H1 (cell line): ENCODE measurements at regions not wholly inside any gene's neighbourhood (a gene's known extent, or its start where the extent isn't known, plus 50 kb on each side); places are given as distances from the start of the nearest gene placed in this dataset.

ENCODE experiments used
- CTCF ChIA-PET: fragments of 300-600 bp; sonication (Branson Sonifier 250); formaldehyde crosslinking; loops from one replicate; lab custom pipeline; 2021; ENCODE audit not compliant: partially characterized antibody; lab: Charles Lee
- POLR2A ChIA-PET: fragments of 300-600 bp; sonication (Branson Sonifier 250); formaldehyde crosslinking; loops from one replicate; lab custom pipeline; 2021; ENCODE audit warnings: inconsistent platforms; ENCODE audit not compliant: partially characterized antibody; lab: Charles Lee
- DNase-seq, 2 experiments: peaks; one replicate each; pipeline versions ENCODE4 v3.0.0 to v3.0.0-alpha.2; 2010 to 2022; ENCODE audit warnings: low spot score in 2 of 2, low read depth in 1 of 2, mixed read lengths in 1 of 2
- FAIRE-seq: peaks from 2 replicates; lab custom pipeline; 2011; peaks lifted over from hg19 to GRCh38; lab: Jason Lieb, UNC
- H2AFZ ChIP-seq: 2 replicates; pipeline ENCODE4 v1.8.1; 2012; ENCODE audit warnings: low read length, inconsistent platforms
- H2AK5ac ChIP-seq: 2 replicates; pipeline ENCODE4 v1.6.1; 2013; ENCODE audit warnings: low read depth, low read length
- H2BK120ac ChIP-seq: replicated peaks from 2 replicates; pipeline ENCODE3; 2013; ENCODE audit warnings: low read depth, low read length, inconsistent platforms
- H2BK12ac ChIP-seq: 2 replicates; pipeline ENCODE4 v1.6.1; 2013; ENCODE audit warnings: low read depth, low read length
- H2BK15ac ChIP-seq: 2 replicates; pipeline ENCODE4 v1.6.1; 2013; ENCODE audit warnings: low read length
- H2BK20ac ChIP-seq: 2 replicates; pipeline ENCODE4 v1.6.1; 2013; ENCODE audit warnings: low read length
- H2BK5ac ChIP-seq: 2 replicates; pipeline ENCODE4 v1.6.1; 2013; ENCODE audit warnings: low read depth, low read length
- H3K14ac ChIP-seq: 2 replicates; pipeline ENCODE4 v1.6.1; 2013; ENCODE audit warnings: inconsistent platforms; ENCODE audit not compliant: insufficient read length
- H3K18ac ChIP-seq: 2 replicates; pipeline ENCODE4 v1.6.1; 2013; ENCODE audit warnings: low read length; ENCODE audit errors: extremely low read depth
- H3K23ac ChIP-seq: 2 replicates; pipeline ENCODE4 v1.6.1; 2013; ENCODE audit warnings: inconsistent platforms; ENCODE audit not compliant: insufficient read length
- H3K23me2 ChIP-seq: 2 replicates; pipeline ENCODE4 v1.6.1; 2013; ENCODE audit warnings: low read depth, low read length
- H3K27ac ChIP-seq: 2 replicates; pipeline ENCODE4 v1.6.1; 2011; ENCODE audit warnings: low read depth, low read length, inconsistent platforms
- H3K27me3 ChIP-seq, 4 experiments: replicated peaks in 1 of 4; 1 replicate in 1 of 4; 2 replicates in 3 of 4; pipeline versions ENCODE4 v1.6.1 to v1.8.1; 2011 to 2013; ENCODE audit warnings: low read length in 3 of 4, mild to moderate bottlenecking in 3 of 4, inconsistent platforms in 2 of 4, mixed read lengths in 2 of 4, moderate library complexity in 1 of 4; ENCODE audit not compliant: control insufficient read depth in 3 of 4, insufficient read depth in 3 of 4; ENCODE audit errors: extremely low read depth in 1 of 4
- H3K36me3 ChIP-seq, 4 experiments: 2 replicates each; pipeline versions ENCODE4 v1.6.1 to v1.8.1; 2011 to 2013; ENCODE audit warnings: mild to moderate bottlenecking in 4 of 4, low read length in 3 of 4, moderate library complexity in 2 of 4, control low read depth in 1 of 4, inconsistent platforms in 1 of 4; ENCODE audit not compliant: insufficient read depth in 4 of 4, control insufficient read depth in 2 of 4
- H3K4ac ChIP-seq: replicated peaks from 2 replicates; pipeline ENCODE3; 2013; ENCODE audit warnings: low read length, low read depth, mixed read lengths, inconsistent platforms; ENCODE audit not compliant: insufficient read length
- H3K4me1 ChIP-seq, 4 experiments: replicated peaks in 1 of 4; 1 replicate in 1 of 4; 2 replicates in 3 of 4; pipeline versions ENCODE4 v1.6.1 to v1.8.1; 2011 to 2013; ENCODE audit warnings: low read length in 3 of 4, inconsistent platforms in 2 of 4, mixed read lengths in 1 of 4; ENCODE audit not compliant: insufficient read depth in 4 of 4, control insufficient read depth in 3 of 4
- H3K4me2 ChIP-seq, 2 experiments: 2 replicates each; pipeline versions ENCODE4 v1.6.1 to v1.8.1; 2011 to 2013; ENCODE audit warnings: low read depth in 2 of 2, low read length in 2 of 2, control low read depth in 1 of 2, inconsistent platforms in 1 of 2, mild to moderate bottlenecking in 1 of 2; ENCODE audit not compliant: insufficient read depth in 1 of 2
- H3K4me3 ChIP-seq, 4 experiments: fragments of 200-600, 300-600 bp in 1 of 4; sonication (generic), shearing (Covaris generic), sonication (Bioruptor Twin) in 1 of 4; 2 replicates each; pipeline versions ENCODE4 v1.5.1 to v1.8.1; 2011 to 2016; ENCODE audit warnings: low read length in 4 of 4, low read depth in 3 of 4, control low read depth in 2 of 4, inconsistent platforms in 2 of 4, mild to moderate bottlenecking in 2 of 4, mixed read lengths in 1 of 4, moderate library complexity in 1 of 4; ENCODE audit not compliant: insufficient read depth in 2 of 4; ENCODE audit errors: extremely low read depth in 1 of 4
- H3K56ac ChIP-seq: replicated peaks from 2 replicates; pipeline ENCODE3; 2013; ENCODE audit warnings: low read depth, mild to moderate bottlenecking, mixed read lengths, low read length, inconsistent platforms; ENCODE audit not compliant: insufficient read length
- H3K79me1 ChIP-seq: 2 replicates; pipeline ENCODE4 v1.6.1; 2013; ENCODE audit warnings: low read depth, low read length, control low read depth
- H3K79me2 ChIP-seq, 2 experiments: 2 replicates each; pipeline versions ENCODE4 v1.6.1 to v1.8.1; 2012 to 2013; ENCODE audit warnings: low read length in 2 of 2, mild to moderate bottlenecking in 2 of 2, inconsistent platforms in 1 of 2; ENCODE audit not compliant: insufficient read depth in 2 of 2, control insufficient read depth in 1 of 2
- H3K9ac ChIP-seq, 4 experiments: replicated peaks in 1 of 4; 1 replicate in 1 of 4; 2 replicates in 3 of 4; pipeline versions ENCODE4 v1.6.1 to v1.8.1; 2011 to 2013; ENCODE audit warnings: low read depth in 3 of 4, low read length in 3 of 4, control low read depth in 2 of 4, mild to moderate bottlenecking in 2 of 4, moderate library complexity in 2 of 4, inconsistent platforms in 1 of 4; ENCODE audit errors: extremely low read depth in 1 of 4
- H3K9me3 ChIP-seq, 2 experiments: 2 replicates each; pipeline versions ENCODE4 v1.6.1 to v1.8.1; 2012 to 2013; ENCODE audit warnings: mild to moderate bottlenecking in 2 of 2, moderate library complexity in 2 of 2, control low read depth in 1 of 2, inconsistent platforms in 1 of 2, low read depth in 1 of 2, low read length in 1 of 2, mixed read lengths in 1 of 2; ENCODE audit not compliant: insufficient read depth in 2 of 2
- H4K20me1 ChIP-seq, 2 experiments: replicated peaks in 1 of 2; 2 replicates each; pipeline versions ENCODE3 to v1.8.1; 2011 to 2013; ENCODE audit warnings: inconsistent platforms in 2 of 2, low read length in 2 of 2, mild to moderate bottlenecking in 1 of 2; ENCODE audit not compliant: insufficient read depth in 2 of 2, control insufficient read depth in 1 of 2
- H4K5ac ChIP-seq: 2 replicates; pipeline ENCODE4 v1.6.1; 2013; ENCODE audit warnings: low read length, low read depth, mixed read lengths, inconsistent platforms; ENCODE audit not compliant: insufficient read length
- H4K8ac ChIP-seq: 2 replicates; pipeline ENCODE4 v1.8.0; 2013; ENCODE audit warnings: mild to moderate bottlenecking, moderate library complexity, low read length, inconsistent platforms; ENCODE audit not compliant: insufficient read depth; ENCODE audit errors: extremely low read depth
- H4K91ac ChIP-seq: replicated peaks from 2 replicates; pipeline ENCODE3; 2013; ENCODE audit warnings: low read length, mixed read lengths, inconsistent platforms; ENCODE audit not compliant: insufficient read length
- CHD2 ChIP-seq: IDR thresholded peaks from 2 replicates; pipeline ENCODE4 v1.6.1; 2012; ENCODE audit warnings: low read length, improper control_type of control experiment
- JUND ChIP-seq: IDR thresholded peaks from 2 replicates; pipeline ENCODE4 v1.6.1; 2011; ENCODE audit warnings: mild to moderate bottlenecking, improper control_type of control experiment, low read length
- KDM4A ChIP-seq: IDR thresholded peaks from one replicate; pipeline ENCODE4 v1.7.1; 2012; ENCODE audit warnings: low read depth, mild to moderate bottlenecking, moderate library complexity, low read length, inconsistent platforms; ENCODE audit not compliant: severe bottlenecking
- MAFK ChIP-seq: IDR thresholded peaks from 2 replicates; pipeline ENCODE4 v1.6.1; 2012; ENCODE audit warnings: low read depth, mild to moderate bottlenecking, improper control_type of control experiment, low read length
- RAD21 ChIP-seq, 2 experiments: IDR thresholded peaks in 1 of 2; conservative IDR thresholded peaks in 1 of 2; 2 replicates each; pipeline ENCODE4 v1.6.1; 2011; ENCODE audit warnings: low read depth in 2 of 2, low read length in 2 of 2, improper control_type of control experiment in 1 of 2, inconsistent platforms in 1 of 2, mild to moderate bottlenecking in 1 of 2, moderate library complexity in 1 of 2
- SIN3A ChIP-seq, 2 experiments: IDR thresholded peaks in 1 of 2; conservative IDR thresholded peaks in 1 of 2; 2 replicates each; pipeline ENCODE4 v1.6.1; 2011 to 2012; ENCODE audit warnings: low read length in 2 of 2, improper control_type of control experiment in 1 of 2, low read depth in 1 of 2, mild to moderate bottlenecking in 1 of 2
- SIX5 ChIP-seq: IDR thresholded peaks from 2 replicates; pipeline ENCODE4 v1.6.1; 2011; ENCODE audit warnings: mild to moderate bottlenecking, low read depth, low read length
- YY1 ChIP-seq: IDR thresholded peaks from 2 replicates; pipeline ENCODE4 v1.6.1; 2011; ENCODE audit warnings: low read depth, mild to moderate bottlenecking, low read length
- WGBS, 2 experiments: shearing (Covaris generic) in 1 of 2; methylation state at CpG; one replicate each; pipeline versions ENCODE4 v1.1.6 to v1.1.7; 2013 to 2015; ENCODE audit warnings: low lambda C conversion rate in 2 of 2, mixed read lengths in 2 of 2, inconsistent platforms in 1 of 2, low coverage in 1 of 2, missing lambda C conversion rate in 1 of 2; ENCODE audit not compliant: insufficient replicate concordance in 2 of 2, insufficient coverage in 1 of 2, insufficient read length in 1 of 2; ENCODE audit errors: extremely low coverage in 1 of 2, missing lambda C conversion rate in 1 of 2; 5-methylcytosine and 5-hydroxymethylcytosine counted together
- TF ChIP-seq, protein P1 (sequence below): IDR thresholded peaks from 2 replicates; pipeline ENCODE4 v1.6.1; 2012; ENCODE audit warnings: inconsistent platforms
- TF ChIP-seq, protein P2 (sequence below), 3 experiments: IDR thresholded peaks; 1 replicate in 2 of 3; 2 replicates in 1 of 3; pipeline versions ENCODE4 v1.5.1 to v1.6.1; 2011; ENCODE audit warnings: low read length in 3 of 3, mild to moderate bottlenecking in 3 of 3, inconsistent platforms in 2 of 3, low read depth in 1 of 3, moderate library complexity in 1 of 3; ENCODE audit not compliant: insufficient read depth in 1 of 3; ENCODE audit errors: control extremely low read depth in 1 of 3

DNA sequence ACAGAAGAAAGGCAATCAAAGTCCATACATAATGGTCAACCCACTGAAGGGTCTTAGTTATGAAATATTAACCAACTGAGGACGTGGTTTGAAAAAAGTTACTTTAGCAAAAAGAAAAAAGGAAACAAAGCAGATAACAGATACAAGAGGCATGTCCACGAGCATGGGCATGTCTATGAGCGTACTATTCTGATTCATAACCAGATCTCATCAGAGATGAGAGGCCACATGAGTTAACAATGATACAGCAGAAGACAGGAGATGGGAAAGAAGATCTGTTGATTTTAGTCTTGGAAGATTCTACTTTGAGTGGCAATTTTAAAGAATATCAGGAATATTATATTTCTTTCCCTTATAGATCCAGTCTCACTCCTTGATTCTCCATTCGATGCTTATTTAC lies 262.9 kb upstream of the SLITRK3 start:
- H2BK120ac ChIP-seq: no peak overlapping the region
- no peak overlapping the region for H2BK5ac ChIP-seq
- H2BK20ac ChIP-seq: no peak overlapping the region
- no peak overlapping the region for H3K56ac ChIP-seq
- H3K79me2 ChIP-seq: no peaks in the 10 kb centered on the region
- FAIRE-seq: no peak
- no peak overlapping the region for H3K14ac ChIP-seq
- no peaks in the 10 kb centered on the region for H3K79me1 ChIP-seq
- H3K4me1 ChIP-seq: no peaks in the 10 kb centered on the region
- H3K27me3 ChIP-seq: no peaks in the 10 kb centered on the region
- H3K23ac ChIP-seq: no peak overlapping the region
- H2BK12ac ChIP-seq: no peak overlapping the region
- no peak overlapping the region for H3K18ac ChIP-seq
- no peaks in the 10 kb centered on the region for H4K20me1 ChIP-seq
- no peak overlapping the region for H4K5ac ChIP-seq
- no peak overlapping the region for H3K27ac ChIP-seq
- no peak for TF ChIP-seq RAD21 (IDR thresholded peaks at IDR 0.05 in 1 of 2, conservative IDR thresholded peaks at IDR 0.05 in 1 of 2; ENCODE audit: low read depth in 2 of 2, low read length in 2 of 2)
- TF ChIP-seq YY1: no peak
- TF ChIP-seq SIX5: no peak
- no peak for TF ChIP-seq KDM4A
- TF ChIP-seq, protein P1, sequence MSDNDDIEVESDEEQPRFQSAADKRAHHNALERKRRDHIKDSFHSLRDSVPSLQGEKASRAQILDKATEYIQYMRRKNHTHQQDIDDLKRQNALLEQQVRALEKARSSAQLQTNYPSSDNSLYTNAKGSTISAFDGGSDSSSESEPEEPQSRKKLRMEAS: no peak
- no peak for TF ChIP-seq MAFK
- TF ChIP-seq CHD2: no peak
- no peak for TF ChIP-seq SIN3A (conservative IDR thresholded peaks at IDR 0.05 in 1 of 2, IDR thresholded peaks at IDR 0.05 in 1 of 2; ENCODE audit: low read depth in 1 of 2, low read length in 2 of 2)
- TF ChIP-seq JUND: no peak
- TF ChIP-seq, protein P2, sequence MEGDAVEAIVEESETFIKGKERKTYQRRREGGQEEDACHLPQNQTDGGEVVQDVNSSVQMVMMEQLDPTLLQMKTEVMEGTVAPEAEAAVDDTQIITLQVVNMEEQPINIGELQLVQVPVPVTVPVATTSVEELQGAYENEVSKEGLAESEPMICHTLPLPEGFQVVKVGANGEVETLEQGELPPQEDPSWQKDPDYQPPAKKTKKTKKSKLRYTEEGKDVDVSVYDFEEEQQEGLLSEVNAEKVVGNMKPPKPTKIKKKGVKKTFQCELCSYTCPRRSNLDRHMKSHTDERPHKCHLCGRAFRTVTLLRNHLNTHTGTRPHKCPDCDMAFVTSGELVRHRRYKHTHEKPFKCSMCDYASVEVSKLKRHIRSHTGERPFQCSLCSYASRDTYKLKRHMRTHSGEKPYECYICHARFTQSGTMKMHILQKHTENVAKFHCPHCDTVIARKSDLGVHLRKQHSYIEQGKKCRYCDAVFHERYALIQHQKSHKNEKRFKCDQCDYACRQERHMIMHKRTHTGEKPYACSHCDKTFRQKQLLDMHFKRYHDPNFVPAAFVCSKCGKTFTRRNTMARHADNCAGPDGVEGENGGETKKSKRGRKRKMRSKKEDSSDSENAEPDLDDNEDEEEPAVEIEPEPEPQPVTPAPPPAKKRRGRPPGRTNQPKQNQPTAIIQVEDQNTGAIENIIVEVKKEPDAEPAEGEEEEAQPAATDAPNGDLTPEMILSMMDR (IDR thresholded peaks at IDR 0.05; ENCODE audit: control extremely low read depth in 1 of 3, insufficient read depth in 1 of 3, low read depth in 1 of 3, low read length in 3 of 3): no peak
- TF ChIP-seq, all 59 proteins: peak for 0
- no peak overlapping the region for H3K4me3 ChIP-seq
- H4K8ac ChIP-seq: no peak overlapping the region
- H4K91ac ChIP-seq: no peak overlapping the region
- POLR2A ChIA-PET: no interaction called here
- no peaks in the 10 kb centered on the region for H3K23me2 ChIP-seq
- no peak overlapping the region for H2AK5ac ChIP-seq
- H3K4me2 ChIP-seq: no peak overlapping the region
- WGBS, 2 experiments: 73% methylated on average over 4 of the region's 4 CpGs; no CpG with 5 or more reads in 1 of the 2 experiments
- H3K36me3 ChIP-seq: no peaks in the 10 kb centered on the region
- H3K4ac ChIP-seq: no peak overlapping the region
- CTCF ChIA-PET: interaction anchor here (1.2 kb wide), 1 partner anchor 12 kb away, joined by 4 read pairs; no protein-coding TSS in a partner anchor
- H3K9me3 ChIP-seq: no peaks in the 10 kb centered on the region
- H2BK15ac ChIP-seq: no peak overlapping the region
- DNase-seq: no peak
- no peak overlapping the region for H3K9ac ChIP-seq
- H2AFZ ChIP-seq: no peak overlapping the region
